GM21825 (cell line): ENCODE measurements at regions not wholly inside any gene's neighbourhood (a gene's known extent, or its start where the extent isn't known, plus 50 kb on each side); places are given as distances from the start of the nearest gene placed in this dataset.

Experiments
- ATAC-seq: cut with Tn5 transposase; IDR thresholded peaks from one replicate; pipeline ENCODE4 v1.9.1; 2021; ENCODE audit warnings: mild to moderate bottlenecking, moderate library complexity; ENCODE audit not compliant: unreplicated experiment

- ATAC-seq = no peak
Measured at GRCh38 chr22:47814474-47814873, 1052.0 kb downstream of the TBC1D22A start.

DNA sequence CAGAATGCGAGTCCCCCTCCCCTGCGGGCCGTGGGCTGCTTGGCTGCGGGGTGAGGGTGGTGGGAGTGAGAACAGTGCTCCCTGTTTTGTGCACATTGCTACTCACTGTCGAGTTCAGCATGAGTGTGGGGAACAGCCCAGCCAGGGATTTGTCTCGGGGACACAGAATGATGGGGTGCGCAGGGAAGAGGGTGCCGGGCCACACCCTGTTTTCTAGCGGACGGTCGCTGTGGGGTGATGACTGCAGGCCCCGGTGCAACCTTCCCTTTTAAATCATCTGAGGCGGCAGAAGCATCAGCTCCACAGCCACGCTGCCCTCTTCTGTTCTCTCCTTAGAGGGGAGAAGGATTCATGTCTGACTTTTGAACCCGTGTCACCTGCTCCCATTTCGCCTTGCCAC lies 1051.2 kb downstream of the TBC1D22A start:
- no peak for ATAC-seq

GRCh38 chr22:47811971-47812370 lies 1049.5 kb downstream of the TBC1D22A start:
- no peak for ATAC-seq

DNA sequence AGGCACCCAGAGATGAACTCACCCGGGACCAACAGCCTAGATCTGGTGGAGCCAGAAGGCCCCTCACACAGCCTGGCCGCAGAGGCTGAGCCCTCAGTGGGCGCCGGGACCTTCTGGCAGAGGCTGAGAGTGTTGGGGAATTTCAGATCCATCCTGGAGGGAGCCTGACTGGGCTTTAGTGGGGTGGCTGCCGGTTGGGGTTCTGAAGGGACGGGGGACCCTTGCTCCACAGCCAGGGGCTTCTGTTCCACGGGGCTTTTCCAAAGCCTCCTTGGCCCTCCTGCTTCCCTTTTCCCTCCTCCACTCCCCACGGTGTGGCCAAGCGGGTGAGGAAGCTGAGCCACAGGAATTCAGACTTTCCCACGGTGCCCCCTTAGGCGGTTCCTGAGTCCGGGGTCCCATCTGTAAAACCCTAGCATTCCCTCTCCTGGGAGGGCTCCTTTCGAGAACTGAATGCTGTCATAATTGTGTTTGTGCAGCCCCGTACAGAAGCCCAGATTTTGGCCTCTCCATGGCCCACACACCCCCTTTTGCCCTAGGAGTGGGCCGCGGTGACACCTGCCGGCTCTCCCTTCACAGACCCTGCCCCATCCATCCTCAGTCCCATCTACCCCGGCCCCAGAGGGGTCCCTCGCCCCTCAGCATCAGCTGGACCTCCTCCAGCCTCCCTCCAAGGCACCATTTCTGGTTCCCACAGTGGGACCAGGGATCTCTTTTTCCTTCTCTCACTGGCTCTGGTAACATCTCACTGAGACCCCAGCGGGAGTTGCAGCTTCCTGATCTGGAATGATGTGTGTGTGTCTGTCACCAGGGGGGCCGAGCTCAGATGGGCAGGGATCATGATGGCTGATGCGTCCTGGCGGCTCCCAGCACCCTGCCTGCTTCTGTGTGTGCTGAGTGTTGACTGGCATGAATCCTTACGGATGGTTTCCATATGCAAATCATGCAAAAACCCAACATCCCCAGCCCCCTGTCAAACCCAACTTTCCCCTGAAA lies 1048.4 kb downstream of the TBC1D22A start:
- ATAC-seq = no peak

GRCh38 chr22:47808886-47809620 lies 1046.6 kb downstream of the TBC1D22A start:
- ATAC-seq = no peak

GRCh38 chr22:47808236-47808635 lies 1045.8 kb downstream of the TBC1D22A start:
- no peak for ATAC-seq

DNA sequence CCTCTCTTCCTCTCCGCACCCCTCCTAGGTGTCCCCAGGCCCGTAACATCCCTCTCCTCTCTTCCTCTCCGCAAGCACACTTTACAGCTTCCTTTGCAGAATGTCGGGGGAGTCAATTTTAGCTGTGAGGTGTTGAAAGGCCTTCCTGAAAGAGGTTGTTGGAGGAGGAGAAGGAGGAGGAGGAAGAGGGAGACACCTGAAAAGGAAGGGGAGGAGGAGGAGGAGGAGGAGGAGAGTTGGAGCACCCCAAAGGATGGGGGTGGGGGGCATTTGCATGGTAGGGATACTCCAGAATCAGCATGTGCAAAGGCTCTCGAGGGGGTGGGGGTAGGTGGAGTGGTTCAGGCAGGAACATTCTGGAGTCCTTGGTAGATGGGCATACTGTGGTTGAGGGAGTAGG lies 1045.1 kb downstream of the TBC1D22A start:
- ATAC-seq = no peak

- no peak for ATAC-seq
Measured at GRCh38 chr22:47806894-47807293, 1044.4 kb downstream of the TBC1D22A start.

DNA sequence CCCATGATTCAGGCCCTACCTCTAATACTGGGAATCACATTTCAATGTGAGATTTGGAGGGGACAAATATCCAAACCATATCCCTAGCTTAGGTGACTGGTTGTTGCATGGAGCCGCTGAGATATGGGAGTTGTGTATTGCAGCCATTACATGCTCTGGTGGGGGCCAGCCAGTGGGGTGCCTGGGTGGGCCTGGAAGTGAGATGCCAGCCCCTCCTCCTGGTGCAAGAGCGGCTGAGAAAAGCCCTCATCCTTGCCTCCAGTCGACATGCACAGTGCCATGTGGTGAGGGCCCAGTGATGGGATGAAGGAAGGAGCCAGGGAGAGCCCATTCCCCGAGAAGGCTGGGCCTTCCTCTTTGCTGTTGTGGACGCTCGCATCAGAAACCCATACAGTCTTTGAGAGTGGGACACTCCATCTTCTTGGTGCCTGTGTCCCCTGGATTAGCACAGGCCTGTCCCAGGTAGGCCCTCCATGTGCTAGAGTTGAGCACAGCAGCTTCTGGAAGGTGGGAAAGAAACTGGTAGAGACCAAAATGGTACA lies 1043.0 kb downstream of the TBC1D22A start:
- no peak for ATAC-seq

DNA sequence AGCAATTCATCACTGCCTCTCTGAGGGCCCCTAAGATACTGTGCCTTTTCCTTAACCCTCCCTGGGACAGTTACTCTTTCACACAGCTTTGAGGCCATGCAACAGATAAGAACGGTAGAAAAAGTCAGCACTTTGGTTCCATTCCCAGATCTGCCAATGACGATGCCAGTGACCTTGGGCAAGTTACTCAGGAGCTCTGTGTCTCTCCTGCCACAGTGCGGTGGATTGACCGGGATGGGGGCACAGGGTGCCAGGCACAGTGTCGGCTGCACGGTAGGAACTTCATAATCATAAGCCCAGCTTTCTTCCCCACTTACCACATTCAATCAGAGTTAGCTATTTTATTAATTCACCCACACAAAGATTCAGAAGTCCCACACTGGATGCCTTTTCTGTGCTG lies 1041.8 kb downstream of the TBC1D22A start:
- no peak for ATAC-seq

GRCh38 chr22:47802421-47802820 lies 1040.0 kb downstream of the TBC1D22A start:
- ATAC-seq = no peak

DNA sequence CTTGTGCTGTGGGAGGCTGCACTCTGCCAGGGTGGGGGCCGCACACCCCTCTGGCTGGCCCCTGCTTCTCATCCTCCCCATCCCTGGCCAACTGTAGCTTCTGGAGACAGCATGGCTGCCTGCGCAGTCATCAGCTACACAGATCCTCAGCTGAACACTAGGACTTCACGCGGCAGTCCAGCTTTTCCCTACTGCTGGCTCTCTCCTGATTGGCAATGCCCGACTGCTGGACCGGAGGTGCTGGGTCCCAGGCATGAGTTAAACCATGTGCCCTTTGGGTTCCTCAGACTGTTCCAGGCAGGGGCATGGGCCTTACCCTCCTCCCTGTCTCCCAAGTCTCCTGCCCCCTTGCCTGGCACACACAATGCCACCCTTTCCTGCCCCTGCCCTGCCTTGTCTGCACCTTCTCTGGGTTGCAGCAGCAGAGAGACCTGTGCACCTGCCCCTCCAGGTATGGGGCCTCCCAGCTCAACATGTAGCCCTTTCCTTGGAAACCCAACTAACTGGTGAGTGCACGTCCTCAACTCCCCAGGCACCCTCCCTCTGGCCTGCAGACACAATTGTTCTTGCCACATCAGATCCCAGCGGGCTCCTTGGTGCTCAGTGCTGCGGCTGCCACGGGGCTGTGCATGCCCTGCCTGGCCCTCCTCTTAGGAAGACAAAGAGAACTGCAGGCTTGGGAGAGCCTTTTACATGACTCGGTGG lies 1039.2 kb downstream of the TBC1D22A start:
- ATAC-seq = no peak

DNA sequence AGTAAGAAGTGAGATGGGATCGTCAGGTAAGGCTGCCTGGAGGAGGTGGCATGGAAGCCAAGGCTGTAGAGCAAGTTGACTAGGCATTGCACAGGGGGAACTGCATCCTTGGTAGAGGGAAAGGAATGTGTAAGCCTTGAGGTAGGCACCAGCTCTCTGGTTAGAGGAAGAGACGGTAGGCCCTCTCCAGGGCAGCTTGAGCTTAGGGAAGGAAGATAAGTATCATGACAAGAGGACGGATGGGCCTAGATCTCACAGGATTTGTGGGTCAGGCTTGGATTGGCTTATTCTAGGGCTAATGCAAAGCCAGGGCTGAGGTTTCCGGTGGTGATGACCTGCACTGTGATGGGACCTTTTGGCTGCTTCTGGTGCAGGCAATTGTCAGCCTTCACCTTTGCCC lies 1035.8 kb downstream of the TBC1D22A start:
- ATAC-seq = no peak

GRCh38 chr22:47797342-47797945 lies 1035.0 kb downstream of the TBC1D22A start:
- ATAC-seq = no peak

- no peak for ATAC-seq
Measured at GRCh38 chr22:47796128-47796908, 1033.9 kb downstream of the TBC1D22A start.

- ATAC-seq = no peak
Measured at GRCh38 chr22:47795477-47796127, 1033.2 kb downstream of the TBC1D22A start.

DNA sequence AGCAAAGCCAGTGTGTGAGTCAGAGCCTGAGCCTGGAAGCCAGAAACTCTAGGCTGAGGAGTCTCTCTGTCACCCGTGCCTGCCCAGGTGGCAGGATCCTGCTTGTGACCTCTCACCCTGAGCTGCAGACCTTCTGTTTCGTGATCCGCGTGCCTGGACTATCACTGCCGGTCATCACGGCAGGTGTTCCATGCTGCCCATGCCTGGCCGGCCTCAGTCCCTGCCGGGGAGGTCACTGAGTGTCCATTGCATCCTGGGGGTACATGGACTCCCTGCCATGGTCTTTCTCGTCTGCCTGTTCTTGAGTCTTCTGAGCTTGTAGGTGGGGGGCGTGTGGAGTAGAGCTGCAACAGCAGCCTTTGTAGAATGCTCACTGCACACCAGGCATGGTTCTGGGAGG lies 1032.4 kb downstream of the TBC1D22A start:
- ATAC-seq = no peak

DNA sequence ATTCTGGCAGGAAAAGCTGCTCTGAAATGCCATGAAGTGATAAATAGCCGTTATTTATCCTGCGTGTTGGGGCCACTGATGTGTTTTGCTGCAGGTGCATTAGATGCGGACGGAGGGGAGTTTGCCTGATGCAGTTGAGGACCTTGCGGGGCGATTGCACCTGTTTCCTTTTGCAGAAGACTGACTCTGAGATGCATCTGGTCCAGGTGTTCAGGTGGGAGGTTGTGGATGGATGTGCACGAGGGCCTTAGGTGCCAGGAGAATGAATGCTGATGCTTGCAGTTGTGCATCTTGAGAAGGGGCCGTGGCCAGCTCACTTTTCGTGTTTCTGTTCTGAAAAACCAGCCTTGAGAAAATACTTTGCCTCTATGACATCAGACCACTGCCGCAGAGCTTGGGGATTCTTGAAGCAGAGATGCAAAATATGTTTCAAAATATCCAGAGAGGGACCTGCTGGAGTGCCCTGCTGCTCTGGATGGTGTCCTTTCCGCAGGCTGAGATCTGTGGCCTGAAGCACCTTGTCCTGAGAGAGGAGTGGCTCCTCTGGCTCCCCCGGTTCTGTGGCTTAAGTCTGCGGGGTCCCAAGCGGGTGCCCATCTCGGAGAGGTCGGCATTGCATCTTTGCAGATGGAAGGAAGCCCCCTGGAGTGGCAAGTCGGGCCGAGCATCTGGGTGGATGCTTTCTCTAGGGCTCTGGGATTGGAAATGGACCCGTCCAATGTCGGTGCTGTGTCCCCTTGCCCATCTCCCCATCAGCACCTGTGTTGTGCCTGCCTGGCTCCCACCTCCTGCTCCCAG lies 1031.1 kb downstream of the TBC1D22A start:
- ATAC-seq = no peak

DNA sequence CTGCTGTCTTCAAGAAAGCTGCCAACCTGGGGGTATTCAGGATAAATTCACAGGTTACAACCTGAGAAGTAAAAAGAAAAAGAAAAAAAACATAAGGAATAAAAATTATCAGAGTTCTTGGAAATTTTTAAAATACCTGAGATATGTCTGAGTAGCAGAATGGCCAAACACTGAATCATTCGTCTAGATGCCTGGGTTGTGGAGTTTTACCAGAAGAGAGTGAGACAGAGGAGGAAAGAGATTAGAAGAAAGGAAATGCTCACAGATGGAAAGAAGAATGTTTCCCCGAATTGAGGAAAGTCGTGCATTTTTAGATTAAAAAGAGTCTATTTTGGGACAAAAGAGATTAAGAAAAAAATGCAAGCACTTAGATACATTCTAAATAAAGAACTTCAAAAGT lies 1026.7 kb downstream of the TBC1D22A start:
- no peak for ATAC-seq
